ENCODE measurements at regions not wholly inside any gene's neighbourhood (a gene's known extent, or its start where the extent isn't known, plus 50 kb on each side); places are given as distances from the start of the nearest gene placed in this dataset.
"Not testable (repeated sequence)": the region's sequence is repeated elsewhere in the genome, so short reads cannot be mapped to it uniquely, and the experiment has no call there.

DNA sequence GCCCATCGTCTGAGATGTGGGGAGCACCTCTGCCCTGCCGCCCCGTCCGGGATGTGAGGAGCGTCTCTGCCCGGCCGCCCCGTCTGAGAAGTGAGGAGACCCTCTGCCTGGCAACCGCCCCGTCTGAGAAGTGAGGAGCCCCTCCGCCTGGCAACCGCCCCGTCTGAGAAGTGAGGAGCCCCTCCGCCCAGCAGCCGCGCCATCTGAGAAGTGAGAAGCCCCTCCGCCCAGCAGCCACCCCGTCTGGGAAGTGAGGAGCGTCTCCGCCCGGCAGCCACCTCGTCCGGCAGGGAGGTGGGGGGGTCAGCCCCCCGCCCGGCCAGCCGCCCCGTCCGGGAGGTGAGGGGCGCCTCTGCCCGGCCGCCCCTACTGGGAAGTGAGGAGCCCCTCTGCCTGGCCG lies 267.2 kb downstream of the MEF2C start:
- DNase-seq (ENCODE audit: low read depth in 2 of 2) = not testable (repeated sequence)

DNA sequence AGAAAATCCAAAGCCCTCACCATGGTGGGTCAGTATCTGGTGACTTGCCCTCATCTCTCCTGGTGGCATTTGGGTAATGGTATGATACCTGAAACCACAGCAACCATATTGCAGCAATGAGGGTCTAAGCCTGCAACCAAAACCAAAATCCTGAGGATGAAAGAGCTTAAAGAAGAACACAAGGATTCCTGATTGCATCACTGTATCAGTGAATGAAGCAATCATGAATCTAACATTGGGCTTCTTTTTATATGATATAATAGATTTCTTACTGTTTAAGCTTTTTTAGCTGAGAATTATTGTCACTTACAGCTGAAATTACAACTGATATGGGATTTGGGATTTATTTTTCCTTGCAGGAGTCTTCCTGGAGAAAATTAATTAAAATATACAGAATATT lies 269.9 kb downstream of the MEF2C start:
- no peak for DNase-seq (ENCODE audit: low read depth in 2 of 2)

DNA sequence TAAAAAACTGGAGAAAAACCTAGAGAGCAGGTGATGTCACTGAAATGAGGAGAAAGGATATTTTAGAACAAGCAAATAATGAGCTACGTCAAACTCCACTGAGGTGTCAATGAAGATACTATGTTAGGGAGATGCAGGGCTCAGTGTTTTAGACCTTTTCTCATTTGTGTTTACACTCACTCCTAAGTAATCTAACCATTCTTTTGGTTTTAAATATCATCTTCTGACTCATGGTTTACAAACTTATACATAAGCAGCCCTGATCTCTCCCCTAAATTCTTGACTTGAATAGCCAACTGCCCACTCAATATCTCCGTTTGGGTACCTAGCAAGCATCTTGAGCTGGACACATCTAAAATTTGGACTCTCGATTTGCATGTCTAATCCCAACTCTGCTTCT lies 272.4 kb downstream of the MEF2C start:
- no peak for DNase-seq (ENCODE audit: low read depth in 2 of 2)

DNA sequence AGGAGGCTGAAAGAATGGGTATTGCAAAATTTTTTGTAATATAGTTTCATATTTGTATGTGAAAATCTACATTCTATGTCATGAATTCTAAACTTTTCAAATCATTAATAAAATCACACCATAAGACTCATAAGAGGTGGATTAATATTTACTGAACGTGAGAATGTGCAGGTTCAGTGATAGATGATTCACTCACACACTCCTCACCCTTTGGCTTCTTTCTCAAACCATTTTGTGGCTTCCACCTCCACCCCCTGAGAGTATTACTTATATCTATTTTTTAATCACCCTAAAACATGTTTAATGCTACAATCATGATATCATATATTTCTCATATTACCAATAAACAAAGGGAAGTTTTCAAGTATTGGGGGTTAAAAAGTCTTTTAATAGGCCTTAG lies 275.5 kb downstream of the MEF2C start:
- no peak for DNase-seq (ENCODE audit: low read depth in 2 of 2)

DNA sequence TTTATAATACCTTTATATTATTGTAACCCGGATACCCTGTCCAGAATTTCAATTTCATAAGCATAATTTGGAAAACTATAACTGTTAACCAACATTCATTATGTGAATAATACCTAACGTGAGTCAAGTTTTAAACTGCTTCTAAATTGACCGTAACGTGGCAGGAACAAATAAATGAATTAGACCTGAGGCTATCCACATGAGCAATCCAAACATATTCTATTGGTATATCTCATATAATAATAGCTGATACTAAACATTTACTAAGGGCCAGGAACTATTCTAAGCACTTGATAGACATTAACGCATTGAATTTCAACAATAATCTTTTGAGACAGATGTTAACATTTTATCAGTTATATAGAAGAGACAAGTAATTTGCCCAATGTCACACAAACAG lies 276.4 kb downstream of the MEF2C start:
- DNase-seq (ENCODE audit: low read depth in 2 of 2) = no peak

DNA sequence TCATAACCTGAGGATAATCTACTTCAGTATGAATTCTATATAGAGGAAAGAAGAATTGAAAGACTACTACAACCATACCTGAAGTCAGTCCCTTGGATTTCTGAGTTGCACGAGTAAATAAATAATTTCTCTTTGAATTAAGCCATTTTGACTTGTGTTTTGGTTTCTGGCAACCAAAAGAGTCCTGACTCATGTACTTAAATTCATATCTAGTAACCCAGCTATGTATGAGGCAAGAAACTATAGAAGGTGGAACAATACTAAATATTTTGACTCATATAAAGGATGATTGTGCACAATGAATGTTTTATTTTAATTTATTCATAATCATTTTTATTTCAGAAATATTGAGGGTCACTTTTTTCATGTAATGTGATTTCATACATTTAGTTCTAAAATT lies 276.8 kb downstream of the MEF2C start:
- no peak for DNase-seq (ENCODE audit: low read depth in 2 of 2)

DNA sequence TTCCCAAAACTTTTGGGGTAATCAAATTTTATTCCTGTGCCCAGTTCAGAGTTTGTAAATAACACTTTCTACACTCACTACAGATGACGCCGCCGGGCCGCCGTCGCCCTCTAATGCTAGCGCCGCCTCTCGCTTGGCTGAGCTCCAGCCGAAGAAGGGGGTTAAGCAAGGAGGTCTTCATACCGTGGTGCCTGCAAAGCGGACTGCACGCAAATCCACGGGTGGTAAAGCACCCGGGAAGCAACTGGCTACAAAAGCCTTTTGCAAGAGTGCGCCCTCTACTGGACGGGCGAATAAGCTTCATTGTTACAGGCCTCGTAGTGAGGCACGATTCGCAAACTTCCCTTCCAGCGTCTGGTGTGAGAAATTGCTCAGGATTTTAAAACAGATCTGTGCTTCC lies 280.4 kb downstream of the MEF2C start:
- DNase-seq (ENCODE audit: low read depth in 2 of 2) = peak; percentile 9 to 15

DNA sequence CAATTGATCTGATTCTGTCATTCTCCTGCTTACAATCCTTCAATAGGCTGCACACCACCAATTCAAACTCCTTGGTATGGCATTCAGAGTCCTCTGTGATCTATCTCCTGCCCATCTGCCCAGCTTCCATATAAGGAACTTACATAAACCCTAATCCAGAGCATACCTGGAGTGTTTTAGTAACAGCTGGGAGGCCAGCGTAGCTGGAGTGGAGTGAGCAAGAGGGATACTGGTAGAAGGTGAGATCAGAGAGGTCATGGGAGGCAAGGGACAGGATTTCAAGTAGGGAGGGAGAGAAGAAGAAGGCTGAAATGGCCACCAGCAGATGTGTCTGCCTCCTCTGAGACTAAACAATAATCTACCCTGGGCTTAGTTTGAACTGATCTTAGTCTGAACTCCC lies 288.5 kb downstream of the MEF2C start:
- no peak for DNase-seq (ENCODE audit: low read depth in 2 of 2)

DNA sequence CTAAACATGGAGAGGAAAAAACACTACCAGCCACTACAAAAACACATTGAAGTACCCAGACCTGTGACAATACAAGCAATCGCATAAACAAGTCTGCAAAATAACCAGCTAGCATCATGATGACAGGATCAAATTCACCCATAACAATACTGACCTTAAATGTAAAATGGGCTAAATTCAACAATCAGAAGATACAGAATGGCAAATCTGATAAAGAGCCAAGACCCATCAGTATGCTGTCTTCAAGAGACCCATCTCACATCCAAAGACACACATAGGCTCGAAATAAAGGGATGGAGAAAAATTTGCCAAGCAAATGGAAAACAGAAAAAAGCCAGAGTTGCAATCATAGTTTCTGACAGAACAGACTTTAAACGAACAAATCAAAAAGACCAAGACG lies 294.4 kb downstream of the MEF2C start:
- DNase-seq (ENCODE audit: low read depth in 2 of 2) = no peak

DNA sequence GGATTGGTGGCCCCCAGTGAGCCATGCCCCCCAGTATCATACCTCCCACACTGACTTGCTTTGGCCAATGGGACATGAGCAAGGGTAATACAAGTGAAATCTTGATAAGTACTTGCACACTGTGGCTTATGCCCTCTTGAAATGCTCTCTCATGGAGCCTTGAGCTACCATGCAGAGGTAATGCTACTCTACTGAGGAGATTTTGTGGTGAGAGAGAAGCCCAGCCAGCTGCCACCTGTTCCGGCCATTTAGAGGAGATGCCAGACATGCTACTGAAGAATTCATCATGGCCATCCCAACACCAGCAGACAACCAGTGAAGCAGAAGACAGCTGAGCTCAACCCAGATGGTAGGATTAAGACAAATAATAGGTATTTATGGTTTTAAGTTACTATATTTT lies 299.5 kb downstream of the MEF2C start:
- no peak for DNase-seq (ENCODE audit: low read depth in 2 of 2)

DNA sequence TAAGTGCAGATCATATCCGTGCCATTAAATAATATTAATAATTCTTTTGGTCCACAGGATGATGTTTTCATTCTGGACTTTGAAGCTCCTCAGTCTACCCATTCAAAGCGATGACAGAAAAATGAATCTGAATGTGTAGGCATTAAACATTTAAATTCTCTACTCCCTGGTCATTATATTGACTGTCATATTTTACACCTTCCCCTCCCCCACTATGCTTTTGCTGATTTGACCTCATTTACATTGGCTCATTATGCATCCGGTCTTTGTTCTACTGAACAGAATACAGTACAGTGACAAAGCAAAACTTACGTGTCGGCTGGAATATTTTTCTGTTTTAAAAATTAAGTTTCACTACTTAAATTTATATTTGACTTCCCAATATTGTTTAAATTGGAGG lies 289.7 kb upstream of the TMEM161B start:
- no peak for DNase-seq (ENCODE audit: low read depth in 2 of 2)

DNA sequence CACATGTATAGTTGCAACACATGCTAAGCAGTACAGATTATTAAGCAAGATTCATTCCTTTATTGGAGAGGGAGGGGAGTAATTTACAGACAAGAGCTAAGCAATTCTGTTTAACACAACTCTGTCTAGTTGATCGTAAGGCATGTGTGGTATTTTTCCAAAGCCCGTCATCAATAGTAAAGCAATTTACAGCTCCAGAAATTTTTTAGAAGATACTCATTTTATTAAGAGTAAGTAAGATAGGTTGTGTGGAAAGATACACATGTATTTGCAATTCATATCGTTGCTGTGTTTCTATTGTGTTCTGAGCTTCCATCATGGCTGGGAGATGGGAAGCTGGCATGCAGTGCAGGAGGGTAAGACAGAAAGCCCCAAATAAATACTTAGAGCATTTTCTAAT lies 289.2 kb upstream of the TMEM161B start:
- DNase-seq (ENCODE audit: low read depth in 2 of 2) = no peak

DNA sequence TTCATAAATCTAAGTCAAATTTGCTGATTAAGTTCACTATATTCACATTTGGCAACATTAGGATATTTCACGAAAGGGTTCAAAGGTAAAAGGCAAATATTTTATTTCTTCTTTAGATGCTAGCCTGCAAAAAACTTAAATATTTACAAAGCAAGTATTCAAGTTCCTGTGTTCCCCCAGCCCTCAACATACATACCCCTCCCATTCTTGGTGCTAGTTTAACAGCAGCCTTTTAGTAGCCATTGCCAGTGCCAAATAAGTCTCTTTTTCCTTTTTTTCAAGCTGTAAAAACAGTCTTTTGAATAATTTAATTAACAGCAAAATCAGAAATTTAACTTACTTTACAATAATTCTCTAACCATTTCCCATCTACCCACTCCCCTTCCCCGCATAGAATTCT lies 288.5 kb upstream of the TMEM161B start:
- DNase-seq (ENCODE audit: low read depth in 2 of 2) = no peak

DNA sequence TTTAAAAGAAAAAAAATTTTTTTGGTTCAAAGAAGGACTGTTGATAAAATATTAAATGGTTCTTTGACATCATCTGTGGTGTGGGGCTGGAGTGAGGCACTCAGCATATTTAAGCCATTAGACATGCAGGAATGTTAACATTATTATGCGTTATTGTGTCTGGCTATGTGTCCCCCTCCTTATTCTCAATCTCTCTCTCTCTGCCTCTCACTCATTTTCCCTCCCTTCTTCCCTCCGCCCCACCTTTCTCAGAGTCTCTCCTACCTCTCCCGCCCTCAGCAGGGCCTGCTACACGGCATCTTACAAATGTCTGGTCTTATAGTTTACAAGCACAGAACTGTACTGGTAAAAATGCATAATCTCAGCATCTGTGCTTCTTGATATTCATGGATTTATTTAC lies 287.8 kb upstream of the TMEM161B start:
- no peak for DNase-seq (ENCODE audit: low read depth in 2 of 2)

DNA sequence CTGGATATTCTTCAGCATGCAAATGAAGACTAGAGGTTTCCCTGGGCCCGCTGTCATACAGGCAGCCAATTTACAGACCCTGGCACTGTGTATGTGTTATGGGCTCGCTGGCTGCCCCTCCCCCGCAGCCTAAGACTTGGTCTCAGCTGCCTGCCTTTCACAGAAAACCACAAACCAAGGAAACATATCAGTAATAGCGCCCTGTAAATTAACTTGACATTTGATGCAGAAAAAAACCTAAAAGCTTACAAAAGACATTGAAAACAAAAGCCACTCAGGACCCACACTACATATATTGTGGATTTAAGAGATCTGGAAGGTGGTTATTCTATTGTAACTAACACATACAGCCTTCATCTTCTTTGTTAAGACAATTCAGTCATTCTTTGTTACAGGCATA lies 287.0 kb upstream of the TMEM161B start:
- DNase-seq (ENCODE audit: low read depth in 2 of 2) = no peak

DNA sequence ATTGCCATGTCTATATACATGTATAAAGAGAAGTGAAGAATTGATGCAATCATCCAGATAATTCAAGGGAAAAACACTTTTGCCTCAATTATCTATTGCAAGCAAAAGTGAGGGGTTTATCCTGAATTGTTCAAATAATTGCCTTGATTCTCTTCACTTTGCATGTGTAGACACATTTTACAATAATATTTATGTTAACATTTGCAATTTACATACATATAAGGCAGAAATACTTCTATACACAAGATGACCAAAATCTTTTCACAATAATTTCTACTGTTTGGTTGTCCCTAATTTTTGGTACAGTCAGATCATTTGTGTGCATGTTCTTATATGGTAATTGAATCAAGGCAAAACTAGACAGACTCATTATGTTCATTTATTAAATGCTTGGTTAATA lies 285.3 kb upstream of the TMEM161B start:
- no peak for DNase-seq (ENCODE audit: low read depth in 2 of 2)

DNA sequence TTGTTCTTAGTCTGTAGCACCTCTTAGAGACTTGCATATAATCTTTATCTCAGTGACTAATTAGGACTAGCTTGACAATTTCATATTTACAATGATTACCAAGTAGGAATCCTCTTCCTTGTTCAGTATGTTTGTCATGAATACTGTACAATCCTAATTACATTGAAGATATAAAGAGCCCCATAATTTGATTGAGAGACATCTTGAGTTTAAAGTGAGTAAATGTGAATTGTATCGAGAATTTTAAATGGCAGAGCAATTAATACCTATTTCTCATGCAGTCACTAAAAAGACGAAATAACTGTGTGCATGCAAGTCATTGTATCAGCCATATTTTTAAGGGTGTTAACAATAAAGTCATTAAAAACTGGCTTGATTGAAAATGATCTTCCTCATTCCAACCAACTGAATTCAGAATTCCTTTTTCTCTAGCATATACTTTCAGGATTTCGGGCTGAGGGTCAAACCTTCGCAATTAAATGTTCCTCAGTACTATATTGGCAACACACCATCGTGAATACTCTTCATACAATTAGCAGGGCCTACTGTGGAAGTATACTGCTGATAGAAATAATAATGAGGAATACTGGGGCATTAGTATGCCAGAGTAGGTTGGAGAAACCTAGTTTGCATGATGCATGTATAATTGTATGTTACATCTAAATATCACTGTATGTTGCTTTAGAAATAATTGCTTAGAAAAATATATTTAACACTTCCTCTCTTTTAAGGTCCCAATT lies 284.7 kb upstream of the TMEM161B start:
- DNase-seq (ENCODE audit: low read depth in 2 of 2) = no peak

DNA sequence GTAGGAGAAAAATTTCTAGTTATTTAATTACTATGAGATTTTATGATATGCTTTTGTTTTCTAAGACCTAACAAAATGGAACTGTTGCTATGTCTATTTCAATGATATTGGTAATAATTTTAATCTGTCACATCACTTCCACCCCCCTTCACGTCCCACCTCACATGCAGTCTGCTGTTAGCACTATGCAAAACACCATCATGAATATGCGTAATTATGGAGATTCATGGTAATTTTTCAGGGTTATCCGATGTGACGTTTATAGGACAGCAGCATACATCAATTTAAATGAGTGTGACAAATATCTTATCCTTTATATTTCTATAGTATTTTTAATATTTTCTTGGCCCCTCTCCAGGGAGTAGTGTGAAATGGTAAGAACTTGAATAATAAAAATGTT lies 283.8 kb upstream of the TMEM161B start:
- no peak for DNase-seq (ENCODE audit: low read depth in 2 of 2)

DNA sequence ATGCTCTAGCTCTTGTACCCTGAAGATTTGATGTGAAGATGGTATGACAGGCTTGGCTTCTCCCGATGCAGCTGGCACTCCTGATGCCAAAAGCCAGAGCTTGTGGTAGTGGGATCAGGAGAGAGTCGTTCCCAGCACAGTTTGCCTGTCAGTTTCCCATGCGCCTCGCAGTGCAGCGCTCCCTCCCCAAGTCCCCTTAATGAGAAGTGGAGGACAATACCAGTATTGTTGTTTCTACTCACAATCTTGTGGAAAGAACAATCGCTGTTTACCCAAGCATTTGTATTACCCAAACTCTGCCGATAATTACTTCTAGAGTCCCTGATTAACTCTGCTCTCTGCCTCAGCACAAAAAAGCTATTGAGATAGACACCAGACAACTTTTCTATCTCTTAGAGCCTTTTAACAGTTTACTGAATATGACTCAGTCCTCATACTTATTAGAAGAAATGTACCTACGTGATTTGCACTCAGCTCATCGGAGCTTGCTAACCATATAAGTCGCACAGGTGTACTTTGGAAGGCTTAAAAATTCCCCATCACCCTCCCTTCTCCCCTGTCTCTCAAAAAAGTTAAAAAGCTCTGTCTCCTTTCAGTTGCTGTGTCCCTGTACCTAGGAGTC lies 283.2 kb upstream of the TMEM161B start:
- DNase-seq (ENCODE audit: low read depth in 2 of 2) = no peak

DNA sequence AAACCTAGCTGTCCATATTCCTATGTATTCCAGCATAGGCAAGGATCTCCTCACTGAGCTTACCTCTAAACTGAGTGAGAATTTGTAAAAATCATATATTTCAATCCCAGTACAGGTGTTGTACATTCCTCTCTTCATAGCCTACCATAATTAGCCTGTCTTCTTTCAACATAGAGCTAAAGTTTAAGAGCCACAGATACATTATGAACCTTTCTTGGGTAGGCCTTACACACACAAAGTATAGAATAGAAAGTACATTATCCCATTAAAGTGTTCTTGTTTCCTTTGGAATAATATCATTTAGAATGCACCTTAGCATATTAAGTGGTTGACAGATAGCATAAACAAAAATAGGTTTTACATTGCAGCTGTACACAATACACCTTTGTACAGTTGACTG lies 282.1 kb upstream of the TMEM161B start:
- no peak for DNase-seq (ENCODE audit: low read depth in 2 of 2)

DNA sequence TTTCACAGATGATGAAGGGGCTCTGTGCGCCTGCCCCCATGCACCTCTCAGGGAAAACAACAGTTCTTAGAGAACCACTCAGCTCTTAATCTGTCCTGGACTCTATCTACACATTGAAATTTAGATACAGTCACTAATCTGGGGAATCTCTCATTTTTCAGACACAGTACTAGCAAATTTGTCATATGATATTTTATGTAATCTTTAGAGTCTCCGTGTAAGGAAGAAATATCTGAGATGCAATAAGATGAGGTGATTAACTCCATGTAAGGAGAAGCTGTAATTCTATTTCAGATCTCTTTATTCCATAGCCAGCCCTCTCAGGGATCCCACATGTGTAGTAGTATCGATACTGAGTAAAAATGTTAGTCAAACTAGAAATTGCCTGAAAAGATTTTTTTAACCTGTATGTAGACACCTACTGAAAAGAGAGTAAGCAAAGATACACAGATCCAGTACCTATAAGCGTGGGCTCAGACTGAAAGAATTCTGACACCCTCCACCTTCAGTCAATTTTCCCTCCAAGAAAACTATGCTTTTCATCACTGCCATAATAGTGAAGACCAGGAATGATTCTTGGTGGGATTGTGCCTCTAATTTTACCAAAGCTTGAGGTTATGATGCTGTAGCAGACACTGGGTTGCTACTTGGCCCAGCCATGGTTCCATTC lies 279.6 kb upstream of the TMEM161B start:
- no peak for DNase-seq (ENCODE audit: low read depth in 2 of 2)

DNA sequence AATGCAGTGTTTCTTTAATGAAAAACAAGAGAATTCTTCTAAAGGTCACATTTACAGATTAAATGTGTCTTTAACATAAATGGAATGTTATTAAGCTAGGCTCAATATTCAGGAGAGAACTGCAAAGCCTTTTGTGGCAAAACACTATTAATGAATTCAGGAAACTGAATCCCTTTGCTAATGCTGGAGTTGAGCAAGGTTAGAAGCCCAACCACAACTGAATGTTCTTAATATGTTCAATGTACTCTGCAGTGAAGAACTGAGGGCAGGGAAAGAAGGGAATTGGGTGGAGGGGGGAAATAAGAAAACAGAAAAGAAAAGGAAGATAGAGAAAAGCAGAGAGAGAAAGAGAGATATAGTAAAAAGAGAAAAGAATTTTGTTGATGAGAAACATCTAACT lies 276.7 kb upstream of the TMEM161B start:
- DNase-seq (ENCODE audit: low read depth in 2 of 2) = no peak

DNA sequence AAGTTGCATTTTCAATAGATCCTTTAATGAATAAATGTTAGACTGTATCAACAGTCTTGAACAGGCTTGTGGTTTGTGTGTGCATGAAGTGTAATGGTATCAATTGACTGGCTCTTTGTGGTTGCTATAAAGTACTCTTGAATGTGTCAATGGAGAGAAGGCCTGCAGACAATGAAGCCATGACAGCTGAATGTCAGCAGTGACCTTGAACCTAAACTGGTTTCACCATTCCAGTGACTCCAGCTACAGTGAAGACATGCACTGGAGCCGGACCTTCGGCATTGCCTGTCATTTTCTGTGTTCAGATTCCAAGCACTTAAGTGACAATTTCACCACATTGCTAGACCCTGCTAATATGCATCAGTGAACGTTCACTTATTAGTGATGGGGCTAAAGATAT lies 276.0 kb upstream of the TMEM161B start:
- no peak for DNase-seq (ENCODE audit: low read depth in 2 of 2)
